ENCODE measurements at regions not wholly inside any gene's neighbourhood (a gene's known extent, or its start where the extent isn't known, plus 50 kb on each side); places are given as distances from the start of the nearest gene placed in this dataset.
A peak's percentile ranks its signal among the peaks of the same experiment; 100 is the strongest.

DNA sequence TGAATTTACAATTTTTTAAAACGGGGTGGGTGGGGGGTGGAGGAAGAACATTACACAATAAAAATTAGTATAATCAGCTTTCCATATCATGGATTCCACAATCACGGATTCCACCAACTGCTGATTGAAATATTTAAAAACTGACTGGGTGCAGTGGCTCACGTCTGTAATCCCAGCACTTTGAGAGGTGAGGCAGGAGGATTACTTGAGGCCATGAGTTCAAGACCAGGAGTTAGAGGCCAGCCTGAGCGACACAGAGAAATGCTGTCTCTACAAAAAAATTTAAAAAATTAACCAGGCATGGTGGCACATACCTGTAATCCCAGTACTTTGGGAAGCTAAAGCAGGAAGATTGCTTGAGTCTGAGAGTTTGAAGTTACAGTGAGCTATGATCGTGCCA is 254.7 kb downstream of the ATG4C start:
- TF ChIP-seq GATA1 (IDR thresholded peaks at IDR 0.05; ENCODE audit: low read depth, low read length) (no peak), POLR2A (IDR thresholded peaks at IDR 0.05; ENCODE audit: low read length) (no peak)
- DNase-seq = no peak

GRCh38 chr1:63041660-63042059 is 257.7 kb downstream of the ATG4C start:
- no peak for DNase-seq
- TF ChIP-seq POLR2A (IDR thresholded peaks at IDR 0.05; ENCODE audit: low read length) (no peak), GATA1 (IDR thresholded peaks at IDR 0.05; ENCODE audit: low read depth, low read length) (no peak)

DNA sequence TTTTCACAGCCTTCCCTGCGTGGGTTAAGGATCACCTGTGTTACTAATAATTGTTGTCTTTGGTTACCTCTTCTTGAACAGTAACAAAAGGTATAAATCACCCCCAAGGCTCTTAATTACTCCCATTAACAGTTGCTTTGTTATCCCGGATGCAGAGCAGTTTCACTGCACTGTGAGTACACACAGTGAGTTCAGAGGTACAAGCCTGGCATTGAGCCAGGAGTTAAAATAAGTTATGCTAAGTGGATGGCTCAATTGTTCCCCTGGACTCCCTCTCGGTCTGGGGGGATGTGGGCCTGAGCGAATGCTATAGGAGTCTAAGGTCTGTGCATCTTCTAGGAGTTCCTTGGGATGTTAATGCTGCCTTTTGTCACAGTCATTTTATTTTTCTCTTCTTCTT is 258.3 kb downstream of the ATG4C start:
- TF ChIP-seq GATA1 (IDR thresholded peaks at IDR 0.05; ENCODE audit: low read depth, low read length) (no peak), POLR2A (IDR thresholded peaks at IDR 0.05; ENCODE audit: low read length) (no peak)
- no peak for DNase-seq

DNA sequence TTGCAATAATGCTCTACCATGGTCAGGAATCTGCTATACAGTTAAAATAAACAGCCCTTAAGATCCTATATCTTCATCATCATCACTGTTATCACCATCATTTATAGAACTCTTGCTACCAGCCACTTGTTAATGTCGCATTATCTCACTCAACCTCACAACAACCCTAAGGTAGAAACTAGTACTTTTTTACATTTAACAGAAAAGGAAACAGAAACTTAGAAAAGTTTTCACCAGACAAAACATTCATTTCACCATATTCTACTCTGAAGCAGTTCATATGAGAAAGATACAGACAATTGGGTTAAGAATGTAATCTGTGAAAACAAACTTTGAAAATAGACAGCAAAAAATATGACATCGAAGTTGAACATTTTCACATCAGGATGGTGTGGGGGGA is 262.6 kb downstream of the ATG4C start:
- no peak for DNase-seq
- TF ChIP-seq GATA1 (IDR thresholded peaks at IDR 0.05; ENCODE audit: low read depth, low read length) (no peak), POLR2A (IDR thresholded peaks at IDR 0.05; ENCODE audit: low read length) (no peak)

DNA sequence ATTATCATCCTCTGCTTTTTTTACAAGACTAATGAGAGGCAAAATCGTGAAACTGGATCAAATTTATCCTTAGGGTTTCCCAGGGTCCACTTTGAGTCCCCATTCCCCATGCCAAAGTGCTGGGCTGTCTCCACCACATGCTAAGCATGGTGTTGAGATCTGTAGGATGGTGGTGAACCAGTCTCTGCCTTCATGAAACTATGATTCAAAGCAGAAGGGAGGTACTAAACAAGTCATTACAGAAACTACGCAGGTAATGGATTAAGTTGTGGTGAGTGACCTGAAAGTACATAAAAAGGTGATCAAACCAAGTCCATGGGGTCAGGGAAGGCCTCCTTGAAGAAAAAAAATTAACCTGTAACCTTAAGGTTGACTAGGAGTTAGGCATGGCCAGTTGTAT is 265.2 kb downstream of the ATG4C start:
- TF ChIP-seq GATA1 (IDR thresholded peaks at IDR 0.05; ENCODE audit: low read depth, low read length) (no peak), POLR2A (IDR thresholded peaks at IDR 0.05; ENCODE audit: low read length) (no peak)
- no peak for DNase-seq

GRCh38 chr1:63051356-63051755 is 267.4 kb downstream of the ATG4C start:
- DNase-seq = no peak
- TF ChIP-seq POLR2A (IDR thresholded peaks at IDR 0.05; ENCODE audit: low read length) (no peak), GATA1 (IDR thresholded peaks at IDR 0.05; ENCODE audit: low read depth, low read length) (no peak)

- no peak for TF ChIP-seq GATA1 (IDR thresholded peaks at IDR 0.05; ENCODE audit: low read depth, low read length)
- no peak for TF ChIP-seq POLR2A (IDR thresholded peaks at IDR 0.05; ENCODE audit: low read length)
- no peak for DNase-seq
These were observed 268.0 kb downstream of the ATG4C start for GRCh38 chr1:63051886-63052285.

- no peak for DNase-seq
- TF ChIP-seq GATA1 (IDR thresholded peaks at IDR 0.05; ENCODE audit: low read depth, low read length) (no peak), POLR2A (IDR thresholded peaks at IDR 0.05; ENCODE audit: low read length) (no peak)
These were observed 268.2 kb upstream of the FOXD3 start for GRCh38 chr1:63054184-63054583.

DNA sequence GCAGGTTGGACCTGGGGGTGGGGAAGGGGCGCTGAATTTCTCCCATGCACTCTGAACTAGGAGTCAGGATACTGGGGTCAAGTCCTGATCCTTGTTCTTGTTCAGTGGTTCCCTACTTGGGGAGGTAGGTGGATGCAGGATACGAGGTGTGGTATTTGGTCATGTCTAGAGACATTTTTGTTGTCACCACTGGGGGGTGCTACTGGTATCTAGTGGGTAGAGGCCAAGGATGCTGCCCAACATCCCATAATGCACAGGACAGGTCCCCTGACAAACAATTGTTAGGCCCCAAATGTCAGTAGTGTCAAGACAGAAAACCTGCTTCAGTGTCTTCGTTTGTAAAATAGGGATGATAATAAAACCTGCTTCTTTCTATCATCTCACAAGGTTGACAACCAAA is 259.0 kb upstream of the FOXD3 start:
- TF ChIP-seq POLR2A (IDR thresholded peaks at IDR 0.05; ENCODE audit: low read length) = no peak
- no peak for TF ChIP-seq GATA1 (IDR thresholded peaks at IDR 0.05; ENCODE audit: low read depth, low read length)
- peak; percentile 5 to 7 for DNase-seq

- no peak for DNase-seq
- TF ChIP-seq GATA1 (IDR thresholded peaks at IDR 0.05; ENCODE audit: low read depth, low read length) (no peak), POLR2A (IDR thresholded peaks at IDR 0.05; ENCODE audit: low read length) (no peak)
These were observed 258.2 kb upstream of the FOXD3 start for GRCh38 chr1:63064135-63064534.

- TF ChIP-seq GATA1 (IDR thresholded peaks at IDR 0.05; ENCODE audit: low read depth, low read length) (no peak), POLR2A (IDR thresholded peaks at IDR 0.05; ENCODE audit: low read length) (no peak)
- no peak for DNase-seq
These were observed 253.7 kb upstream of the FOXD3 start for GRCh38 chr1:63068626-63069025.

- no peak for DNase-seq
- no peak for TF ChIP-seq POLR2A (IDR thresholded peaks at IDR 0.05; ENCODE audit: low read length)
- no peak for TF ChIP-seq GATA1 (IDR thresholded peaks at IDR 0.05; ENCODE audit: low read depth, low read length)
These were observed 253.2 kb upstream of the FOXD3 start for GRCh38 chr1:63069214-63069613.

DNA sequence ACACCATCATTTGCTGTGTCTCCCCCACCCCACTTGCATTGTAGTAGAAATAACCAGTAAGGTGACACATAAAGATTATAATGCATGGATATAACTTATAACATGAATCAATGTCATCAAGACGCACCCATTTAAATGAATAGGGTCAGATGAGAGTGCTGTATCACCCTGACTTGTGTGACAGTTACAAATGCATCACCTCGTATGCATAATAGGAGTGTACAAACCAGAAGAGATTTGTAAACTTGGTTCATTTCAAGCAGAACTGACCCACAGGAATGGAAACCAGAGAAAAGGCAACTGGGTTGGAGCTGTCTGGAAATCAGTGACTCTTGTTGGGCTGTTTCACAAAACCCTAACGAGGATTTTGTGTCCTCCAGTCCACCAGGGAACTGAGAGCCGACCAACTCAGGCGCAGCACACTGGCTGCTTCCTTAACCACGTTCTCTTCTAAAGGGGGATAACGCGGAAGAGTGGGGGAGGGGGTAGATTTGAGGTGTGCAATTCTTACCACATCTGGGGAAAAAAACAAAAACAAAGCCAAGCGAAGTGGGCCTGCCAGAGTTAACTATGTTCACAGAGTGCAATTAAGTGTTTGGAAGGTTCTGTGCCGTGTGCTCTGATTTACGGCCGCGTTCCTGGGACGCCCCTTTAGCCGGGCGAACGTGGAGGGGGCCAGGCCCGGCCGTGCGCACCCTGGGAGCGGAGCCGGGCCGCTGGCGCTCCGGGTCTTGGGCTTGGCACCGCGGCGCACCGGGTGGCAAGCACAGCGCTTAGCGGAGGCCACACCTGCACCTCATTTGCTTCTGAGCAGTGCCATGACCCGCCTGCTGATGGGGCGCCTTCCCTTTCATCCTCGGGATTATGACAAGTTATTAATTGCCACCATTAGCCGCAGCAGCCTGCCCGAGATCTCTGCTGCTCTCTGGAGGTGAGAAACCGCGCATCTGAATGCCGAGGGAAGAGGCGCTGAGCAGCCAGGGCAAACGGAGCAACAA is 248.8 kb upstream of the FOXD3 start:
- DNase-seq = no peak

DNA sequence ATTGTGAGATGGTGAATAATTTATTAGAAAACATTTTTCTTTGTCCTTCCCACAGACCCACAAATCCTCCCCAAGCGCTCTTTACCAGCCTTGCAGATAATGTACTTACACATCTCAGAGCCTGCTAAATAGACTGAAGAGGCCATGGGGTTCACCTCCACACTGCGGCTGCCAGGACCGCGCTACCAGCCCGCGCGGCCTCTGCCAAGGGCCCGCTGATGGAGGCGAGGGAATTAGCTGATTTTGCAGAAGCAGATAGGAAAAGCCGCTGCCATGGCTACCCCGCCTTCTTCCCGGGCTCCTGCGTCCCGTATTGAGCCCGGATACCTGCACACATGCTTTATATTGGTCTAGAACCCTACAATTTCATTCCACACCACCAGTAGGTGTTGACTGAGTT is 248.0 kb upstream of the FOXD3 start:
- DNase-seq = no peak
- TF ChIP-seq POLR2A (IDR thresholded peaks at IDR 0.05; ENCODE audit: low read length) (no peak), GATA1 (IDR thresholded peaks at IDR 0.05; ENCODE audit: low read depth, low read length) (no peak)

More for the DNA sequence above, 248.8 kb upstream of the FOXD3 start:
- TF ChIP-seq POLR2A (IDR thresholded peaks at IDR 0.05; ENCODE audit: low read length) (no peak), GATA1 (IDR thresholded peaks at IDR 0.05; ENCODE audit: low read depth, low read length) (no peak)

DNA sequence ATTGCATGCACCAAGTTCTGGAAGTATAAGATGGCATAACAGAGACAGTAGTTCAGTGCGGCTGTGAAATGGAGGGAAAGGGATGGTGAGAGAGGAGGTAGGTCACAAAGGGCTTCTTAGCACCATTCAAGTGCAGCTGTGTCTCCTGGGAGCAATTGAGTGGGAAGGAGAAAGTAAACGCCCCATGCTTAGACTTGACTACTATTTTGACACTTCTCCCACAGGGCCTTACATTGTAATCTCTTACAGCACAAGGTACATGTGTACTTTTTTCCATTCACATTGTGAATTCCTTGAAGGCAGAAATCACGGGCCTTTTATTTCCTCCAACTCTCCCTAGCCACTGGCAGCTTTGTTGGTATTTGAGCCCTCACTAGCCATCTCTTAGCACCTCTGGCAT is 239.6 kb upstream of the FOXD3 start:
- no peak for DNase-seq
- no peak for TF ChIP-seq POLR2A (IDR thresholded peaks at IDR 0.05; ENCODE audit: low read length)
- TF ChIP-seq GATA1 (IDR thresholded peaks at IDR 0.05; ENCODE audit: low read depth, low read length) = no peak

All from erythroblast (primary cell).